Right cardiac atrium (tissue), 5 donors: ENCODE measurements at regions not wholly inside any gene's neighbourhood (a gene's known extent, or its start where the extent isn't known, plus 50 kb on each side); places are given as distances from the start of the nearest gene placed in this dataset.

Source experiments
- ATAC-seq, 2 donors: fragments of 200-7000 bp; cut with Tn5 transposase; one replicate each; pipeline versions ENCODE4 v1.8.0 to v1.9.1; 2020; ENCODE audit warnings: moderate library complexity in 2 of 2, mild to moderate bottlenecking in 1 of 2
- DNase-seq, 3 donors: peaks; one replicate each; pipeline ENCODE4 v3.0.0-alpha.2; 2020
- H3K27ac ChIP-seq: one replicate; pipeline ENCODE4 v1.5.1; 2013; ENCODE audit warnings: mild to moderate bottlenecking, low read length, control low read depth, moderate library complexity
- H3K27me3 ChIP-seq: one replicate; pipeline ENCODE4 v1.6.1; 2013; ENCODE audit not compliant: control insufficient read depth, insufficient read depth
- H3K4me1 ChIP-seq: one replicate; pipeline ENCODE4 v1.6.1; 2013; ENCODE audit warnings: low read length; ENCODE audit not compliant: control insufficient read depth, insufficient read depth
- H3K4me3 ChIP-seq: one replicate; pipeline ENCODE4 v1.5.1; 2013; ENCODE audit warnings: low read length, control low read depth
- H3K9me3 ChIP-seq: one replicate; pipeline ENCODE4 v1.6.1; 2013; ENCODE audit warnings: low read length; ENCODE audit not compliant: control insufficient read depth
- WGBS: extraction: QIAGEN DNeasy Blood & Tissue Kit; methylation state at CpG from one replicate; pipeline ENCODE4 v1.1.7; 2013; 5-methylcytosine and 5-hydroxymethylcytosine counted together
- intact Hi-C, 4 donors: fragments of 100-400 bp; cut with DNase I; formaldehyde crosslinking; loops; one replicate each; pipeline versions ENCODE4 v1.11.0 to v1.14.0; 2022 to 2023
- donor health status: healthy with polysubstance abuse.
- donor health status: DM: no; HTN: yes; CAD: no.
- donor health status: DM: no; HTN: no; CAD: no.
- donor health status: DM: no; HTN: yes; CAD: no; lungs with severe emphysema.
- donor health status: DM: yes; HTN: yes; CAD: no.

DNA sequence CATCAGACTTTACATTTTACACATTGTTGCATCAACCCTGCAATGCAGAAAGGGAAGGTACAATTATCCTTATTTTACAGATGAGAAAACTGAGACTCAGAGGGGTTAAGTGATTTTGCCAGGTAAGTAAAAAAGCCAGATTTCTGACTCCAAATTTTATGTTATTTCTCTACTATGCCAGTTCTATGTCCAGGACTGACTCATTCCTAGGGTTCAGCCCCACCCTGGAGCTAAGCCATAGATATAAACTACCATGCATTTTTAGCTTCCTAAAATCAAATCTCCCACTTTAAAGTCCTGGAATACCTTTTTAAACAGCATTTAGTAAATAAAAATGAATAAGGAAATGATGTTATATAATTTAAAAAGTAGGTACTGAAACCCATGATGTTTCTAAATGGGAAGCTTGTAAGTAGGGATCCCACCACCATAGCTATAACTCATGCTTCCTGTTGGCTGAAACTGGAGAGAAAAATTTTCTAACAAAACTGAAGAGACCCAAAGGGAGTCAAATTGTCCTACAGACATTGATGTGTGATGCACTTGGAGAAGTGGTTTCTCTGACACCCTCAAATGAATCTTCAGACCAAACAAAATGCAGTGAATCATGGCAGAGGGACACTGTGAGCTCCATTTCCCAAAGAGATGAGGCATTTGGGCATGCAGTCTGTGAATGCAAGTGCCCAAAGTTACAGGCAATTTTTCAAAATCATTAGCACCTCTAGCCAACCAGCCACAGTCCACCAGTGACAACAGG is 301.7 kb upstream of the UMPS start:
- Histone ChIP-seq H3K9me3 (no peaks in the 10 kb centered on the region), H3K4me3 (no peak overlapping the region), H3K4me1 (no peaks in the 10 kb centered on the region), H3K27ac (no peak overlapping the region), H3K27me3 (no peaks in the 10 kb centered on the region)
- no peak for ATAC-seq
- DNase-seq, result no peak
- intact Hi-C loops, result no loop called here

DNA sequence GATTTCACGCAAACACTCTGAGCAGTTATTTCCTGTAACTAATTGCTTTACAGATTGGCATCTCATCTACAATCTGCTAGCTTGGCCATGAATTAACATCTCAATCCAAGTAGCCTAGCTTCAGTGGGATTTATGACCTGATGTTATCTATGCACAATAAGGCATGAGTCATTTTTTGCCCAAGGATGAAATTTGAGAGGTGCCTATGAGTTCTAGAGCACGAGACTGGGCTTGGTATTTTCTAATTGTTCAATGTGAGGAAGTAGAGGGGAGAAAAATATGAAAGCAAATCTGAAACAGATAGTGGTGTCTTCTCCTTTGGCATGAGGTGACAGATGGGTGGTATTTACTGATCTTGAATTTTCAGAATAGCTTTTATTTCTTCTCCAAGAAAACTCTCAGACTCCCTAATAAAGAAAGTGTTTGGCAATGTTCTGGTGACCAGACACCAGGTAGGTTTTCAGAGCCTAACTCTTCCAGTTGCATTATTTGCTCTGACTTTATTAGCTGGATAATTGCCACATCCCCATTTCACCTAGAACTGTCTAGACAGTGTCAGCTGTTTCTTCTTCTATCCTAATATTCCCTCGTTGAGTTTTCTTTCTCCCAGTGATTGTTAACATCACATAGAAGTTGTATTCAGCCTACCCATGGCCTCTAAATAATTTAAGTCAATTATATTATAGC is 301.0 kb upstream of the UMPS start:
- H3K4me3 ChIP-seq, result no peak overlapping the region
- H3K27ac ChIP-seq, result no peak overlapping the region
- ATAC-seq, result no peak
- intact Hi-C loops, result no loop called here
- no peaks in the 10 kb centered on the region for H3K9me3 ChIP-seq
- 77% methylated on average over 3 of the region's 3 CpGs for WGBS
- no peaks in the 10 kb centered on the region for H3K27me3 ChIP-seq
- H3K4me1 ChIP-seq, result no peaks in the 10 kb centered on the region
- DNase-seq, result no peak

DNA sequence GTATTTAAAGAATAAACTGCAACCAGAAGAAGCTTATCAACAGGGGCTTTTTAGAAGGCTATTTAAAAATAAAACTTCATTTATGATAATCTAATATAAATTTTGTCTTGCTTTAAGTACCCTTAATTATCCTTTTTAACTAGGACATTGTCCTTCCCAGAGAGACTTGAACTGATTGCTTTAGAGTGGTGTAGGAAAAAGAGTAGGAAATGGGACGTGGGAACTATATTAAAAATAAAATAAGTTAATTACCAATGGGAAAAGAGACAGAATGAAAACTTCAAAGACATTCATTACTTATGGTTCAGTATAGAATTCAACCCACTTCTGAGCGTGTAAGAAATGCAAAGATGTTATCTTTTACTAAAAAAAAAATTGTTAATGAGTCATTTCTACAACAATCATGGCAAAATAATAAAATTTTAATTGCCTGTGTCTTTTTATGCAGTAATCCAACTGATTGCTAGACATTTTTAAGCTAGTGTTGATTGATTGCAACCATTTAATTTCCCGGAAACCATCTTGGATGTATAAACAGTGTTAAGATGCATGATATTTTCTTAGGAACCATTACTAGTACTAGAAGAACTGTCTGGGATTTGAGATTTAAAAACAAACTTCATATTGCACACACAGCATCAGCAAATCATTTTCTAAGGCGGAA is 298.8 kb upstream of the UMPS start:
- H3K27me3 ChIP-seq, result no peaks in the 10 kb centered on the region
- no peak overlapping the region for H3K4me3 ChIP-seq
- ATAC-seq, result no peak
- 92% methylated on average over 4 of the region's 4 CpGs for WGBS
- intact Hi-C loops, result no loop called here
- H3K27ac ChIP-seq, result no peak overlapping the region
- no peaks in the 10 kb centered on the region for H3K4me1 ChIP-seq
- no peaks in the 10 kb centered on the region for H3K9me3 ChIP-seq
- no peak for DNase-seq

DNA sequence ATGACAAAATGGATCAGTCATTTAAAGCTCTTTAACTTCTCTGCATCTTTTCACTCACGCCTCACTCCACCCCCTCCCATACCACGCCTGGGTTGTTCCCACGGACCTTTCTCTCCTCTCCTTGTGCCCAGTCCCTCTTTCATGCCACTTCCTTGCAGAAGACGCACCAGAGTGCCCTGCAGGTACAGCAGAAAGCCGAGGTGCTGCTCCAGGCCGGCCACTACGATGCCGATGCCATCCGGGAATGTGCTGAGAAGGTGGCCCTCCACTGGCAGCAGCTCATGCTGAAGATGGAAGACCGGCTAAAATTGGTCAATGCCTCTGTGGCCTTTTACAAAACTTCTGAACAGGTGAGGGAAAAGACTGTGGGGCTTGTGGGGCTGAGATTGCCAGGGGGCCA is 296.1 kb upstream of the UMPS start:
- ATAC-seq, result no peak
- intact Hi-C loops, result no loop called here
- Histone ChIP-seq H3K27me3 (no peaks in the 10 kb centered on the region), H3K4me3 (no peak overlapping the region), H3K9me3 (no peaks in the 10 kb centered on the region), H3K27ac (no peak overlapping the region), H3K4me1 (no peaks in the 10 kb centered on the region)
- no peak for DNase-seq
- WGBS, result 92% methylated on average over 10 of the region's 10 CpGs

DNA sequence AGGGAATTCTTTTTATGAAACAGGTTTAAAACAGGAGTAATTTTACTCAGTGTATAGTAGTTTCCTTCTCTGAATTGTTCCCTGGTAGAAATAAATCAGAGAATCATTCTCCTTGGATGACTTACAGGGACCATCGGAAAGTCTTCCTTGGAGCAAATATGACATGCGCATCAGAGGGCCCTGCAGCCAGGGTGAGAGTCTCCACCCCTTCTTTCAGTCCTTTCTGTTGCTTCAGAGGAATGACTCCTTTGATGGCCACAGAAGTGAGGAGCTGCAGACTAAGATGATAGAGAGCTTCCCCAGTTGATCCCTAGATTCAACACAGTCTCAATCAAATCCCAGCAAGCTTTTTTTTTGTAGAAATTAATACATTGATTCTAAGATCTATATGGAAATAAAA is 294.8 kb upstream of the UMPS start:
- Histone ChIP-seq H3K27me3 (no peaks in the 10 kb centered on the region), H3K27ac (no peak overlapping the region), H3K4me3 (no peak overlapping the region), H3K9me3 (no peaks in the 10 kb centered on the region), H3K4me1 (no peaks in the 10 kb centered on the region)
- DNase-seq, result no peak
- ATAC-seq, result no peak
- 99% methylated on average over 2 of the region's 2 CpGs for WGBS
- intact Hi-C loops, result no loop called here

DNA sequence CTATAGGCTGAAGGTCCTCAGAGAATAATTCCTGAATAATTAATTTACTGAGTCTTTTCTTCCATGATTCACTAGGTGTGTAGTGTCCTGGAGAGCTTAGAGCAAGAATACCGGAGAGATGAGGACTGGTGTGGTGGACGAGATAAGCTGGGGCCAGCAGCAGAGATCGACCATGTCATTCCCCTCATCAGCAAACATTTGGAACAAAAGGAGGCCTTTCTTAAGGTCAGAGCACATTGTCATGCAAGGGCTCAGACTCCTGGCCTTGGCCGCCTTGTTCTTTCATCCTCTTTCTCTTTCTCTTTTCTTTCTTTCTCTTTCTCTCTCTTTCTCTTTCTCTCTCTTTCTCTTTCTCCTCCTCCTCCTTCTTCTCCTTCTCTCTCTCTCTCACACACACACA is 291.4 kb upstream of the UMPS start:
- no peak for DNase-seq
- no peak for ATAC-seq
- H3K27me3 ChIP-seq, result no peaks in the 10 kb centered on the region
- no peaks in the 10 kb centered on the region for H3K9me3 ChIP-seq
- WGBS, result 68% methylated on average over 4 of the region's 4 CpGs
- no peaks in the 10 kb centered on the region for H3K4me1 ChIP-seq
- H3K27ac ChIP-seq, result no peak overlapping the region
- no peak overlapping the region for H3K4me3 ChIP-seq
- intact Hi-C loops, result no loop called here

DNA sequence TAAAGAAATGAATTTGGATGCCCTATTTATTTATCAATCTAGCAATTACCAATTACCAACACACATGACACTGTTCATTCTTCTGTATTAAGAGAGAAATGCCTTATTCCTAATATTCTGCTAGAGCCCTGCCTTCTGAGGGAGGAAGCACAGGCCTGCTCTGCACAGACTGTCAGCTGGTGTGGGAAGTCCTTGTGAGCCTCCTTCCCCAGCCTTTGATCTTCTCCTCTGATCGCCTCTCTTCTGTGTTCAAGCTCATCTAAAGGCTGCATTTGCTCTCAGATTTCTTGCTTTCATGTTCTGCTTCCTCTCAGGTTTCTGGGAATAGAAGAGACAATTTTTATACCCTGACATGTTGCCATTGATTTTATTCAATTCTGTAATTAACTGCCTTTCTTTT is 290.6 kb upstream of the UMPS start:
- Histone ChIP-seq H3K4me3 (no peak overlapping the region), H3K27me3 (no peaks in the 10 kb centered on the region), H3K9me3 (no peaks in the 10 kb centered on the region), H3K27ac (no peak overlapping the region), H3K4me1 (no peaks in the 10 kb centered on the region)
- DNase-seq (no peak), ATAC-seq (no peak)
- WGBS, result 65% methylated on average over 1 of the region's 1 CpG
- intact Hi-C loops, result no loop called here

DNA sequence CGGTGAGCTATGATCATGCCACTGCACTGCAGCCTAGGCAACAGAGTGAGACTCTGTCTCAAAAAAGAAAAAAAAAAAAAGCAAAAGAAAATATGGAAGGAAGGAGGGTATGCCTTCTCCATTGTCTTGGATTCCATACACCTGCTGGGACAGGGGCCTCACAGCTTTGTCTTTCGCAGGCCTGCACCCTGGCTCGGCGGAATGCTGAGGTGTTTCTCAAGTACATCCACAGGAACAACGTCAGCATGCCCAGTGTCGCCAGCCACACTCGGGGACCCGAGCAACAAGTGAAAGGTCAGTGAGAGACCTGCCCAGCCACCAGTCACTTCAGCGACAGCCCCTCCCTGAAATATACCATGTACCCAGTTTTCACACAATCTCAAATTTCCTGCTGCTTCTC is 288.5 kb upstream of the UMPS start:
- ATAC-seq (no peak), DNase-seq (peak in 1 of 3 donors; percentile 41)
- 92% methylated on average over 9 of the region's 9 CpGs for WGBS
- Histone ChIP-seq H3K4me3 (no peak overlapping the region), H3K4me1 (no peaks in the 10 kb centered on the region), H3K27ac (no peak overlapping the region), H3K27me3 (no peaks in the 10 kb centered on the region), H3K9me3 (no peaks in the 10 kb centered on the region)
- intact Hi-C loops, result no loop called here

DNA sequence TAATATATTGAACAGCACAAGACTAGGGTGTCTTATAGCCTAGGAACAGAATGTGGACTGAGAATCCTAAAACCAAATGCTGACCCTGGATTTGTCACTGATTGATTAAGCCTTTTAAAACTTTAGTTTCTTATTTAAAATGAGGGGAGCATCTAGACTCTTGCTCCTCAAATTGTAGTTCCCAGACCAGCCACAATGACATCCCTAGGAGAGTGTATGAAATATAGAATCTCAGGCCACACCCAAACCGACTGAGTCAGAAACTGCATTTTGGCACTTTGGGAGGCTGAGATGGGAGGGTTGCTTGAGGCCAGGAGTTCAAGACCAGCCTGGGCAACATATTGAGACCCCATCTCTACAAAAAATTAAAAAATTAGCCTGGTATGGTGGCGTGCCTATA is 287.8 kb upstream of the UMPS start:
- Histone ChIP-seq H3K27ac (no peak overlapping the region), H3K9me3 (no peaks in the 10 kb centered on the region), H3K27me3 (no peaks in the 10 kb centered on the region), H3K4me3 (no peak overlapping the region), H3K4me1 (no peaks in the 10 kb centered on the region)
- ATAC-seq (no peak), DNase-seq (no peak)
- WGBS, result 92% methylated on average over 2 of the region's 2 CpGs
- intact Hi-C loops, result no loop called here

DNA sequence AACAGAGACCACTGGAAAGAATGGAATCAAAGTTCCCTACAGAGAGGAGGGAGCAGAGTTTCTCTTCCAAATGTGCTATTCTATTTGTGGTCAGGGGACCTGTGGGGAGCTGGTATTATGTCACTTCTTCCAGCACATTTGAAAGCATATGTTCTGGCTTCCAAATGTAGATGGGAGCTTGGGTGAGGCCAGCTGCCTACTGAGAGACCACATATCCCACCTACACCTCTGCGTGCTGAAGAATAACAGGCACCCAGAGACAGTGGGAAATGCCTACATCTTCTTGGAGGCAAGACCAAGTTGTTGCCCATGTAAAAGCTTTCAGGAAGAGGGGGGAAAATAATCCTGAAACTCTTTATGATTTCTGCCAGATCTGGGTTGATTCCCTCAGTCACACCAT is 286.8 kb upstream of the UMPS start:
- DNase-seq, result no peak
- no peaks in the 10 kb centered on the region for H3K4me1 ChIP-seq
- no peak overlapping the region for H3K27ac ChIP-seq
- no peaks in the 10 kb centered on the region for H3K27me3 ChIP-seq
- WGBS, result 96% methylated on average over 1 of the region's 1 CpG
- no peak overlapping the region for H3K4me3 ChIP-seq
- H3K9me3 ChIP-seq, result no peaks in the 10 kb centered on the region
- intact Hi-C loops, result no loop called here
- no peak for ATAC-seq

DNA sequence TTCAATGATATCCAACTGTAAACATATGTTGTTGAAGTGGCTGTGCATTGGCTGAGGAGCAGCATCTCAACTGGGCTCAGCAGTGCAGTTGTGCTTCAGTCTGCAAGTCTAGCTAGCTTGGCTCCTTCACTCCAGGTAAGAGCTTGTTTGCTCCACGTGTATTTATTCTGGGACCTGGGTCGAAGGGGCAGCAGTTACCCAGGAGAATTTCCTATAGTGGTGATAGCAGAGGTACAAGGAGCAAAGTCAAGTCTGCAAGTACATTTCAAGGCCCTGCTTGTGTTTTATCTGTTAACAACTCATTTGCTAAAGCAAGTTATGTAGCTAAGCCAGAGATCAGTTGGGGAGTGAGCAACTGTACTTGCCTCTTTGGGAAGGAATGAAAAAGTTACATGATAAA is 286.2 kb upstream of the UMPS start:
- intact Hi-C loops, result no loop called here
- ATAC-seq (no peak), DNase-seq (no peak)
- Histone ChIP-seq H3K27me3 (no peaks in the 10 kb centered on the region), H3K4me3 (no peak overlapping the region), H3K4me1 (no peaks in the 10 kb centered on the region), H3K9me3 (no peaks in the 10 kb centered on the region), H3K27ac (no peak overlapping the region)
- 82% methylated on average over 2 of the region's 2 CpGs for WGBS
